ENCODE measurements at regions not wholly inside any gene's neighbourhood (a gene's known extent, or its start where the extent isn't known, plus 50 kb on each side); places are given as distances from the start of the nearest gene placed in this dataset.
"Not testable (repeated sequence)": the region's sequence is repeated elsewhere in the genome, so short reads cannot be mapped to it uniquely, and the experiment has no call there.

DNA sequence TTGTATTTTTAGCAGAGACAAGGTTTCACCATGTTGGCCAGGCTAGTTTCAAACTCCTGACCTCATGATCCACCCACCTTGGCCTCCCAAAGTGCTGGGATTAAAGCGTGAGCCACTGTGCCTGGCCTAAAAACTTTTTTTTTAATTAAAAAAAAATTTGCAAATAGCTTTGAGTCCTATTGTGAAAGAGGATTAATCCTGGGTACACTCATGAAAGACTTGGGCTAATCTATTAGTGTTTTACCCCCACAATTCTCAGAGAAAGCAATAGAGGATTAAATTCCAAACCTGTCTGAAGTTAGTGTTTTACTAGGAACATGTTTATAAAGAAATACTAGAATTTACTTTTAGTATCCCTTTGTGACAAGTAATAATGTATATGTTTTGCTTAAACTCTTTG, 76.9 kb upstream of the ITGB1 start:
- DNase-seq, result no peak

GRCh38 chr10:33032654-33033151, 74.7 kb upstream of the ITGB1 start:
- no peak for DNase-seq

DNA sequence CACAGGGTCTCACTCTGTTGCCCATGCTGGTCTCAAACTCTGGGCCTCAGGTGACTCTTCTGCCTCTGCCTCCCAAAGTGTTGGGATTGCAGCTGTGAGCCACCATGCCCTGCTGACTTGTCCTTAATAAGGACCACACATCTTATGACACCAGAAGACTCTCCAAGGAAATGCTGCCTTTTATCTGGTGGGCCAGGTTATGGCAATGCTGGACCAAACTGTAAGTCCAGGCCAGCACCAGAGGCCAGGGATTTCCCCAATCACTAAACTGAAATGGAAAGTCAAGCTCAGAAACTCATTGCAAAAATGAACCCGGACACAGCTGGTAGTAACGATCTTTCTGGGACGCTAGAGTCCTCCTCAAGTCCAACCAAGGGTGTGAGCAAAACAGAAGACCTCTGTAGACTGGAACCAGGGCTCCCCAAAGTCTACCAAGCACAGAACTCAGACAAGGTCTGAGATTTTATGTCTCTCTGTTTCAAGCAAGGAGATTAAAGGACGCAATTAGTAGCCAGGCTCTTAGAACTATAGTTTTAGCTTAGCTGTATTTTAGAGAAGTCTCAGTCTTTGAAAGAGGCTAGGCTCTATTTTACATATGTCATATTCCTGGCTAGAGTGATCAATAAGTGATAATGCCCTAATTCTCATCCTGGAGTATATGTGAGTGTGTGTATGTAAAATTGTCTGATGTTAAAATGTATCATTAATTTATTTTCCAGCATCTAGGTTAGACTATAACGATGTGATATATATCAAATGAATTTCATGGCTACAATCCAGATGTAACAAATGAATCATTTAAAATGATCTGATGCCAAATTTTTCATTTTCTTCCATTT, 74.0 kb upstream of the ITGB1 start:
- no peak for DNase-seq

DNA sequence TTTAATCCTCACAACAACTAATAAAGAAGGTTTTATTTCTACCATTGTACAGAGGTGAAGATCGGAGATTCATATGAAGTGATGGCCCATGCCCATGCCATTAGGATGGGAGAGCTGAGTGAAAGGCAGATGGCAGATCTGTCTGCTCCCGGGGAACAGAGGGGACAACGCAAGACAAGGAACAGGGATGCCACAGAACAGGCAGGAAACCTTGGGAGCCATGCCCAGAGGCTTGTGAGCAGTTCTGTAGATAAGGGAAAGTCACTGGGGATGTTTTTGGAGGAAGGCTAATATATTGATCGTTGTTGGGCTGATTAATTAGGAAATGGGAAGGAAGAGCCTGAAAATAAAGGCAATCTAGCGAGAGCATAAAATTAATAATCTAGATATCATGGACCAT, 73.1 kb upstream of the ITGB1 start:
- no peak for DNase-seq

- DNase-seq, result peak; percentile 74
These were observed 70.5 kb upstream of the ITGB1 start for GRCh38 chr10:33028515-33028914.

DNA sequence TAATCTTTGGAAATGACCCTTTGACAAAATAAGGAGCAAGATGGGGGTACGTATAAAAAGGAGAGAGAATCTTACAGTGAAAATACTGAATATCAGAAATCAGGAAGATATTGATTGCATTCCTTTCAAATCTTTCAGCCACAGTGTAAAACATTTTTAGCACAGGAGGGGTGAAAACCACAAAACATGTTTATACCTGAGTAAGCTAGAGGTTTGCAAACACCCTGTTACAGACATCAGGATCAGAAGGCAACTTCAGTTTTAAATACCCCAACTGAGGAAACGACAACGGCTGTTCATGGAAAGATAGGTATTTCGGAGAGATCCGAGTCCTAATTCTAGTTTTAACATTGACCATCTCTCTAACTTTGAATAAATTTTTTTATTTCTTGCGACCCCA, 69.1 kb upstream of the ITGB1 start:
- no peak for DNase-seq

- DNase-seq, result no peak
These were observed 68.4 kb upstream of the ITGB1 start for GRCh38 chr10:33026422-33026821.

DNA sequence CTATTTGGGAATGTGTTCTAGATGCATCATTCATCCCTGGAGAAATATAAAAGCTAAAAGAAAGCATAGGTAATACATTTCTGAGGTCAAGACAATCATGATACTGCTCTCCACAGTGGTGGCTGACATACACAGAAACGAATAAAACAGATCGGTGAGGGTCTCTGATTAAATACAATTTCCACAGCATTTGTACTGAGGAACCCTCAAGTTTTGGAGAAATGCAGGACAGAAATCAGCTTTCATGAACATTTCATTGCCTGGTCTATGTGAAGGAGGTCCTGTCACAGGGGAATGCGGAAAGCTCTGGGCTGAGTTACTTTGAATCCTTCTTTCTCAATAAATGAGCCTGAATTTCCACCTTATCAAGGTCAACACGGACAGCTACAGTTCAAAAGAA, 67.9 kb upstream of the ITGB1 start:
- DNase-seq, result no peak

GRCh38 chr10:33025039-33025438, 67.0 kb upstream of the ITGB1 start:
- DNase-seq, result no peak

GRCh38 chr10:33022691-33023090, 64.7 kb upstream of the ITGB1 start:
- DNase-seq, result no peak

- DNase-seq, result no peak
These were observed 64.1 kb upstream of the ITGB1 start for GRCh38 chr10:33022090-33022489.

DNA sequence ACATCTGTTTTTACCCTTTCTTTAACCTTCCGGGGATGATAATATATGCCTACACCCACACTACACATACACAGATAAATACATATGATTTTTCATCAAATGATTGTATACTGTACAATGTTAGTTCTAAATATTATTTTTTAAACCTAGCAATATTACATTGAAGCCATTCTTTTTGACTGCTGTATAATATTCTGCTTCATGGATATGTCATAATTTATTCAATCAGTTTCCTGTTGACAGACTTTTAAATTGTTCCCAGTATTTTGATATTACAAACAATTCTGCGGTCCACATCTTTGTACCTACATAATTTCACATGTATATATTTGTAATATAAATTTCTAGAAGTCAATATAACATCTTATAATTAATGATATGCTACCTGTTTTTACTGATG, 59.0 kb upstream of the ITGB1 start:
- DNase-seq, result no peak

- DNase-seq, result no peak
These were observed 57.9 kb upstream of the ITGB1 start for GRCh38 chr10:33015761-33016547.

GRCh38 chr10:33013331-33013730, 55.3 kb upstream of the ITGB1 start:
- not testable (repeated sequence) for DNase-seq

- no peak for DNase-seq
These were observed 54.3 kb upstream of the ITGB1 start for GRCh38 chr10:33012306-33012705.

DNA sequence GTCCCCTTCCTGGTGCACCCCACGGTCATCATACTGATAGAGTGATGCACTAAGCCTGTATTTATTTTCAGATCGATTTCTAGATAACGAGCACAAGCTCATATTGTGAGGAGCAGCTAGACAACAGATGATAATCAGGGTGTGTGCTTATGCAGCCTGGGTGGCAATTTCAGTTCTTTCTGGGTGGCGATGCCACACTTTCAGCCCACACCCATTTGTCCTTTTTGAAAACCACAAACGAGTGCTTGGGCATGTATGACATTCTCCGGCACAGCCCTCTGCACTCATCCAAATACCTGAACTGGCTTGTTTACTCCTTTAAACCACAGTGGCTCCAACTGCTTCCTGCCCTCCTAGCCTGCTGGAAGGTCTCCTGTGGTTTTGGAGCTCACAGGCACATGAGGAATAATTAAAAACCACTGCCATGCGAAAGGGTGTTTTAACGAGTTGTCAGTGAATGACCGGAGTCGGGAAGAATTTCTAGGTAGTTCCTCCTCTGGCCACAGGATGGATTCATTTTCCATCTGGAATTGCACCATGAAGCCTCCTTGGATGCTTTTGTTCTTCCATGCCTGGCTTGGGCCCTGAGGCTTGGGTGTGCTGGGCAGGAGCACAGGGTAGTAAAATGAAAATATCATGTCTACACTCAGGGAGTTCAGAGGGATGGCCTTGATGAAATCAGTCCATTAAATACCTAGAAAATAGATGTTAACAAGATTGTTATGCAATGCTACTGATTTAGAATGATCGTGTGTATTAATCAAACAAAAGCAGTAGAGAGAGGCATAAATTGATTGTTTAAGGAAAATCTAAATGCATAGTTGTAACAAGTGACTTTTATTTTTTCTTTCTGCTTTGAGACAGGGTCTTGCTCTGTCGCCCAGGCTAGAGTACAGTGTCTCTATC, 52.4 kb upstream of the ITGB1 start:
- peak; percentile 73 for DNase-seq

DNA sequence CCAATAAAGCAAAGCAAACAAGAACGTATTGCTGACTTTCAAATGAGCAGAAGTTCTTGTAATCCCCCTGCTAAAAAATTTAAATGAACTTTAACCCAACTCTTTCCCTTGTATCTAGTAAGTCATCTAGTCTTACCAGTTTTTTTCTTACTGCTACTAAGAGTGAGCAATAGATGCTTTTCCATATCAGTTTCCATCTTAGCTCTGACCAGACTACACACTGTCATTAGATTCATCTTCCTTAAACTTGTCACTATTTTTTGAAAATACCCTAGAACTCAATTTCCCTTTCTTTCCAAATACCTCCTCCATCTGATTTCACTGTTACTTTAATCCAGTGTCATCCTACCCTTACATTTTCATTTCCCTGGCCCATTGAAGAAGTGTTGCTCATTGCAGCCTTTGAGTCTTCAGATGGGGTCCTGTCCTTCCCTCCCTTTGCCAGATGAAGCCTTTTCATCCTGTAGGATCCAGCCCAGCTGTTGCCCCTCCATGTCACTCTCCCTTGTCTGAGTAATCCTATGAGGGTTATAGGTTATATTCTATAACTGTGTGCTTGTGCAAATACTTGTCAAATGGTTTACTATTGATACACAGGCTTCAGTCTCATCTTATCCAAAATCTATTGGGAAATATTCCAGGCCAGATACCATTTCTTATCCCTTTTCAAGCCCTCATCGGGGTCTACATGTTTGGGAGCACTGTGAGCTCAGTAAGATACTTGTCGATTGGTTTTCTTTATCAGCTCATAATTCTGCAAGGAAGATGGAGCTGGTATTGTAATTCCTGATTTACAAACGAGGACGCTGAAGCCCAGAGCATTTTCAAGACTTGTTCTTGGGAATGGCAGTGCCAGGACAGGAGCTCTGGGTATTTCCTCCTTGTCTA, 51.5 kb upstream of the ITGB1 start:
- DNase-seq, result no peak

DNA sequence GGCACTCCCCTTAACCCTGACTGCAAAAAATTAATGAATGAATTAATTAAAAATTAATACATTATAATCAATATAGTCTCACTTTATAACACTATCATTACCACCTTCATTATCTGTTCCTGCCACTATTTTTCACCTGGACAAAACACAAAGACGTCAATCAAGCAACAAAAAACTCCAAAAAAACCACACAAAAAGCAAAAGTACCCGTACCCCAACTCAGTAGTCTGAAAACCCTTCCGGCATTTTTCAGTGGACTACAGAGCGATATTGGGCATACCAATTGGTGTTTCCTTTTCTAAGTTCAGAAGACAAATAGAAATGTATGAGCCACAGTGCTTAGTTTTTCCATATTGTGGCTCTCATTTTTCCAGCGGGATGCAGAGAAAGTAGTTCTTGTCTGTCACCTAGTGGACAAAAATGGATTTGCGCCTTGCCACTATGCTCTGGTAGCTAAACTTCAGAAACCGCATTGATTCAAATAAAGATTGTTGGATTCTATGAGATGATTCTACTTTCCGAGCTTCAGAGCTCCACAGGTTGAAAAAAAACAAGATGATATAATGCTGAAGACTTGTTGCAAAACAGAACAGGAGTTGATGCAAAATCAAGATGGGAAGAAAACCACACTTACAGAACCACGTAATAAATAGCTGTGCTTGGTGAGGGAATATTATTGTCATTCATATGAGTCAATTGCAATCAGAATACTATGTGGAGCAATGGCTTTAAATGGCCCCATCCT, 50.6 kb upstream of the ITGB1 start:
- DNase-seq, result peak; percentile 80

DNA sequence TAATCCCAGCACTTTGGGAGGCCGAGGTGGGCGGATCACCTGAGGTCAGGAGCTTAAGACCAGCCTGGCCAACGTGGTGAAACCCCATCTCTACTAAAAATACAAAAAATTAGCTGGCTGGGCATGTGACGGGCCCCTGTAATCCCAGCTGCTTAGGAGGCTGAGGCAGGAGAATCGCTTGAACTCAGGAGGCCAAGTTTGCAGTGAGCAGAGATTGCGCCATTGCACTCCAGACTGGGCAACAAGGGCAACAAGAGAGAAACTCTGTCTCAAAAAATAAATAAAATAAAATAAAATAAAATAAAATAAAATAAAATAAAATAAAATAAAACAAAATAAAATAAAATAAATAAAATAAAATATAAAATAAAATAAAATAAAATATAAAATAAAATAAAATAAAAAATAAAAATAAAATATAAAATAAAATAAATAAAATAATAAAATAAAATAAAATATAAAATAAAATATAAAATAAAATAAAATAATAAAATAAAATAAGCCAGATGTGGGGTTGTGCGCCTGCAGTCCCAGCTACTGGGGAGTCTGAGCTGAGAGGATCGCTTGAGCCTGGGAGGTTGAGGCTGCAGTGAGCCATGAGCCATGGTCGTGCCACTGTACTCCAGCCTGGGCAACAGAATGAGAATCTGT, 49.8 kb upstream of the ITGB1 start:
- not testable (repeated sequence) for DNase-seq
